ENCODE measurements at regions not wholly inside any gene's neighbourhood (a gene's known extent, or its start where the extent isn't known, plus 50 kb on each side); places are given as distances from the start of the nearest gene placed in this dataset.

DNA sequence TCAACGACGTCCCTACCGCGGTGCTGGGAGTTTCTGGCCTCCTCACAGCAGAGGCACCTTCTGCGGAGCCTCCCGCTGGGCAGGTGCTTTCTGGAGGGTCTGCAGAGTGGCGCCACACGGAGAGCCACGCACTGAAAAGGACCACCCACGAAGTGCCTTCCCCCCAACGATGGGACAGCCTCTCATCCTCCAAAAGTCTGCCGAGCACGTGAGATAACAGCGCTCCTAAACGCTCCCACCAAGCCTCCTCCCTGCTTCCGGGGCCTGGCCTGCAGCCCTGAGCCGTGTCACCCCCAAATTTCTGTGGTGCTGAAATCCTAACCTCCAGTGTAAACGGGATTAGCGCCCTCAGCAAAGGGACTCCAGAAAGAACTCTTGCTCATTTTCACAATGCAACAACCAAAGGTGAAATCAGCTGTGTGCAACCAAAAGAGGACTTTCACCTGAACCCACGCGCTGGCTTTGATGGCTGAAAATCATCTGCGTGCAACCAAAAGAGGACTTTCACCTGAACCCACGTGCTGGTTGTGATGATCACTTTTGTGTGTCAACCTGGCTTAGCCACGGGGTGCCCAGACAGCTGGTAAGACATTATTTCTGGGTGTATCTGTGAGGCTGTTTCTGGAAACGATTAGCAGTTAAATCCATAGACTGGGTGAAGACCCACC lies 924.6 kb downstream of the BRD1 start:
- H3K4me3 ChIP-seq (replicated peaks; ENCODE audit: low read depth, low read length): no peak overlapping the region

DNA sequence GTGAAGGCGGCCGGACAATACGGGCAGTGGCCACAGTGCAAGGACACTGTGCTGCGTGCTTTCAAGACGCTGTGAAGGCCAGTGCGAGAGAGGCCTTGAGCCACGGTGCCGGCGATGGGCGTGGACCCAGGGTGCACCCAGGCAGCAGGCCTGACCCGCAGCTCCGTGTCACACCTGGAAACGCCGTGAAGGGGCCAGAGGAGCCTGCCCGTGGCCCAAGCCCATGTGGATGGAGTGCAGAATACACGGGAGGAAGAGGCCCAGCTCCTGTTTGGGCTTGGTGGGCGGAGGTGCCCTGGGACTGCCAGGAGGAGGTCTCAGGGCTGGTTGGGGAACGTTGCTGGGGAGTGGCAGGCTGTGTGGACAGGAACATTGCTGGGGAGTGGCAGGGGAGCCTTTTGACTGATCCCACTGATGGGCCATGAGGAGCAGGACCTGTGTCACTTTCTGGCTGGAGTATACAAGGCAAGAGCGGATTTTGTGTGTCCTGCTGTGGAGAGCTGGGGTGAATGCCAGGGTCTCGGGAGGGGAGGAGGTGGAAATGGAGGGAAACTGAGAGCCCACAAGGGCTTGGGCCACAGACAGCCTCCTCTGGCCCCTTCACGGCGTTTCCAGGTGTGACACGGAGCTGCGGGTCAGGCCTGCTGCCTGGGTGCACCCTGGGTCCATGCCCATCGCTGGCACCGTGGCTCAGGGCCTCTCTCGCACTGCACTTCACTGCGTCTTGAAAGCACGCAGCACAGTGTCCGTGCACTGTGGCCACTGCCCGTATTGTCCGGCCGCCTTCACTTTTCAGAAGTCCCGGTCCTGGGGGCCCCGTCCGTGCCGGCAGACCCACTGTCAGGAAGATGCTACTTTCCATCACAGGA lies 925.4 kb downstream of the BRD1 start:
- TF ChIP-seq CTCF (IDR thresholded peaks at IDR 0.05; ENCODE audit: low read depth, low read length, missing control alignments): no peak
- H3K4me3 ChIP-seq (replicated peaks; ENCODE audit: low read depth, low read length): no peak overlapping the region
- DNase-seq (ENCODE audit: extremely low read depth, low read depth): no peak

More for the DNA sequence above, 924.6 kb downstream of the BRD1 start:
- no peak for DNase-seq (ENCODE audit: extremely low read depth, low read depth)
- no peak for TF ChIP-seq CTCF (IDR thresholded peaks at IDR 0.05; ENCODE audit: low read depth, low read length, missing control alignments)

GRCh38 chr22:48901324-48901723 lies 926.3 kb downstream of the BRD1 start:
- no peak for DNase-seq (ENCODE audit: extremely low read depth, low read depth)
- TF ChIP-seq CTCF (IDR thresholded peaks at IDR 0.05; ENCODE audit: low read depth, low read length, missing control alignments): no peak
- H3K4me3 ChIP-seq (replicated peaks; ENCODE audit: low read depth, low read length): no peak overlapping the region

DNA sequence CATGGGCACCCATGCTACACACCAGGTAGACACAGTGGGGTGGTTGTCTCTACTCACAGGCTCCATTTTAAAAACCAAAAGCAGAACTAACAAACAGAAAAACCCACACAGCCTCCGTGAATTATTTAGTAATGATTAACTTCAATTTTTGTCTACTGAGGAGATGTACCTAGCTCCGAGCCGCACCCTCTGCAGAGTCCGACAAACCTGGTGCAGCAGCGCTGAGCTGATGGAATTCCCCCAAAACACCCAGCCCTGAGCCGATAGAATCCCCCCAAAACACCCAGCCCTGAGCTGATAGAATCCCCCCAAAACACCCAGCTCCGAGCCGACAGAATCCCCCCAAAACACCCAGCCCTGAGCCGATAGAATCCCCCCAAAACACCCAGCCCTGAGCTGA lies 927.0 kb downstream of the BRD1 start:
- TF ChIP-seq CTCF (IDR thresholded peaks at IDR 0.05; ENCODE audit: low read depth, low read length, missing control alignments): no peak
- DNase-seq (ENCODE audit: extremely low read depth, low read depth): no peak
- no peak overlapping the region for H3K4me3 ChIP-seq (replicated peaks; ENCODE audit: low read depth, low read length)

- no peak for TF ChIP-seq CTCF (IDR thresholded peaks at IDR 0.05; ENCODE audit: low read depth, low read length, missing control alignments)
- H3K4me3 ChIP-seq (replicated peaks; ENCODE audit: low read depth, low read length): no peak overlapping the region
- no peak for DNase-seq (ENCODE audit: extremely low read depth, low read depth)
Measured at GRCh38 chr22:48900327-48900597, 927.4 kb downstream of the BRD1 start.

DNA sequence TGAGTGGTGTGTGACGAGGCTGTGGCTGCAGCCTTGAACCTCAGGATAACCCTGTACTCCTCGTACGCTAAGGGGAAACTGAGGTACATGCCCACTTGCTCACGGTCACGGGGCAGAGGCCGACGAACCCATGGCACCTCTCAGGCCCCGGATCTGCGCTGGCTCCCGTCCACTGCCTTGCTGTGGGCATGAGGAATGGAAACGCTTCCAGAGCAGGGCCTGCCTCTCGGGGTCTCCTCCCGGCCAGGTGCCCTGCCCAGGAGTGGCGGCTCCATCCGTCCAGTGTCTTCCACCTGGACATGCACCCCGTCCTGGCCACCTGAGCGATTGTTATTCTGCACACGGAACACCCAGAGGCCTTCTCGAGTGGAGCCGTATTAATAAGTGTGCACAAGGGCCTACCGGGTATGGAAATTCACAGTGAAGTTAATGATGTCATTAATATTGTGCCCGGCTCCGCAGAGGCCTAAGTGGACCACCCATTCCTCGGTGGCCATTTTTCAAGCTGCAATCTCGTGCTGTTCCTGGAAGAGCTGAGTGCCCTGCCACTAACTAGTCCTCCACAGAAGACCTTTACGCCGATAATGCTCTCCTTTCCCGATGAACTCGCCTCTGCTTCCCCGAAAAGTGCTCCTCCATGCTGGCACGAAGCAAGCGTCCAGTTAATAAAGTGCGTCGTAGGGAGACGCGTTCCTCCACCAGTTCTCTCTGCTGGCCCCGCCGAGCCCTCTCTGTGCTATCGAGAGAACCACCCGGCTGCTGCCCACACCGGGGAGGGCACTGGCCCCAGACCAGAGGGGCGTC lies 927.9 kb downstream of the BRD1 start:
- H3K4me3 ChIP-seq (replicated peaks; ENCODE audit: low read depth, low read length): no peak overlapping the region
- TF ChIP-seq CTCF (IDR thresholded peaks at IDR 0.05; ENCODE audit: low read depth, low read length, missing control alignments): no peak
- DNase-seq (ENCODE audit: extremely low read depth, low read depth): no peak
